Amniotic stem cell (primary cell): ENCODE measurements at regions not wholly inside any gene's neighbourhood (a gene's known extent, or its start where the extent isn't known, plus 50 kb on each side); places are given as distances from the start of the nearest gene placed in this dataset.

Experiments used
- DNase-seq: peaks from one replicate; lab custom pipeline; 2025; lab: John Stamatoyannopoulos, UW

GRCh38 chr9:73655831-73656230 lies 504.2 kb downstream of the ANXA1 start:
- DNase-seq, result no peak

- DNase-seq, result no peak
Measured at GRCh38 chr9:73665253-73665652, 513.6 kb downstream of the ANXA1 start.

- peak; percentile 1 for DNase-seq
Measured at GRCh38 chr9:73667749-73668148, 516.1 kb downstream of the ANXA1 start.

GRCh38 chr9:73680831-73681230 lies 529.2 kb downstream of the ANXA1 start:
- DNase-seq, result no peak

- no peak for DNase-seq
Measured at GRCh38 chr9:73682789-73683188, 531.1 kb downstream of the ANXA1 start.

DNA sequence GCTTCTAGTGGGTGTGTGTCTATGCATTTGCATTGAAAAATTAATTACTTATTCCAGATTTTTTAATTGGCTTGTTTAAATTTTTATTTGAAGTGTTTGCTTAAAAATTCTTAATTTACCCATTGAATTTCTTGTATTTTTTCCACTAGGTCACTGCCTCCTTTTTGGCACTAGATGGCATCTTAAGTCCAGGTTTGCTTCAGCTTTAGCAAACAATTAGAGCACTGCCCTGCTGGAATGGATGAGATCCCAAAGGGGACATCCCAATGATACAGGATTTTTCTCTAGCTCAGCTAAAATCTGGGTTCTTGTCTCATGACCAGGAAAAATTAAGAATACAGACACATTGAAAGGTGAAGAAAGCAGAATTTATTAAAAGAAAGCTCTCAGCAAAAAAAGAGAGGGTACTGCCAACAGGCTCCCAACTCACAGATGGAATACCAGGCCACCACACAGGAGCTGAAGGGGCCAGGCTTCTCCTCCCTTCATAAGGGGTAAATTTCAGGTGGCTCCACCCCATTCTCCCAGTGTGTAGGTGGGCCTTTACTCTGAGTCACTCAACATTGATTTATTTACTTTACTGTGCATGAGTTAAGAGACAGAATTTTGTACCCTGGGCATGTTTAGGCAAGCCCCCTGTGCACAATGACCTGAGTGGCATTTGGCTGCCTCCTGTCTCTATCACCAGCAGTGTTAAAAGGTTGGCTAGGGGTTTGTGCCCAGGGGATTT lies 532.4 kb downstream of the ANXA1 start:
- peak; percentile 54 for DNase-seq

GRCh38 chr9:73684601-73685000 lies 532.9 kb downstream of the ANXA1 start:
- DNase-seq, result no peak

GRCh38 chr9:73685786-73686185 lies 534.1 kb downstream of the ANXA1 start:
- DNase-seq, result no peak

- DNase-seq, result no peak
Measured at GRCh38 chr9:73689051-73689870, 537.6 kb downstream of the ANXA1 start.

DNA sequence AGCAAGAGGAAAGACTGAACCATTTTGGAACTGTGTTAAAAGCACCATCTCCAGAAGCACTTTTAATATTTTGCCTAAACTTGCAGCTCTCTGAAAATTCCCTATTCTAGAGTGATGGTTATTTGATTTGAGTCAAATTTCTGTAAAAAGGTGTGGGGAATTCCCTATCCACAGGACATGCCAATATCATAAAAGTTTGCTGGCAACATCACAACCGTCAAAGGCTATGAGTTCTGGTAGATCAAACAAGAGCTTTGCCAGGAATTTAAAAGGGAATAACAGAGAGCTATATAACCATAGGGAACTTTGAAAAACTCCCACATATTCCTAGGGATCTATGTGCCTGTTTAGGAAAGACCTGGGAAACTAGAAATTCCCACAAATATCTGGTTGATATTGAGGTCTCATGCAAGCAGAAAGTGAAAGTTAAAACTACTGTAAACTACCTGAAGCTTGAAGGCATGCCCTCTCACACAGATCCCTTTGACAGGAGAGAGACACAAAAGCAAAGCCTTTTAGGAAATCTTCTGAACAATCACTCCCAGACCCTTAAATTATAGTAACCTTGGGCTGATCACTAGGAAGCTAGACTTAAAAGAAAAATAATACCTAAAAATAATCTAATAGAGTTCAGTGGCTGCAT lies 549.9 kb downstream of the ANXA1 start:
- no peak for DNase-seq

DNA sequence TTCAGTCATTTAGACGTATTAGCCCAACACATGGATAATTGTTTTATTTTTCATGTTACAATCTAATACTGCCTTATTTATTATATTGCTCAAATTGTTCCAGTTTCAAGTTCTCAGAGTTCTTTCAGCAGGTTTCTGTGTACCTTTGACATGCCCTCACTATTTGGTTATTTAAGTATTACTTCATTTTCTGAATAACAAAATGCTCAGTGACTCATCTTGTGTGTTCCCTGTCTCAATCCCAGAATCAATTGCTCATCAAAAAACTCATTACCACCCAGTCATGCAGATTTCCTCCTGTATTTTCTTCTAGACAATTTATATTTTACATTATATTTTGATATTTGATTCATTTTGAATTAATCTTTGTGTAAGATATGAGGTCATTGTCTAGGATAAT lies 562.6 kb downstream of the ANXA1 start:
- DNase-seq, result no peak

GRCh38 chr9:73715591-73715990 lies 563.9 kb downstream of the ANXA1 start:
- no peak for DNase-seq

- DNase-seq, result no peak
Measured at GRCh38 chr9:73719660-73720059, 568.0 kb downstream of the ANXA1 start.

DNA sequence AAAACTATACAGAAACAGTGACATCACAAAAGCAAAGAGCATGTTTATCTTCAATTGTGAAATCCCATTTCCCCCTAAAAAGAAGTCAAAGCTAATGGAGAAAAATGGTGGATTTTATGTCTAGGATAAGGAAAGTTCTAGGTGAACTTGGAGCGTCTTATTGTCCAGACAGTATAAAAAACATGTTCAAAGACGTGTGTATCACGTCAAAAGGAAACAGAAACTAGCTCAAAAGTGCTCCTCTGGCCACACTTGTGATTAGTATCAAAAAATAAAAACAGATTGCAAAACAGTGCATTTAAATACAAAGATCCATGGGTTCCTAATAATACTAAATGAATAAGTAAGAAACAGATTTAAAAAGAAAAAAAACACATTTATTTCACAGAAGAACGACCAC lies 568.9 kb downstream of the ANXA1 start:
- no peak for DNase-seq

GRCh38 chr9:73736270-73736669 lies 584.6 kb downstream of the ANXA1 start:
- no peak for DNase-seq

GRCh38 chr9:73738741-73739530 lies 587.3 kb downstream of the ANXA1 start:
- DNase-seq, result no peak

GRCh38 chr9:73741316-73741715 lies 589.7 kb downstream of the ANXA1 start:
- no peak for DNase-seq

DNA sequence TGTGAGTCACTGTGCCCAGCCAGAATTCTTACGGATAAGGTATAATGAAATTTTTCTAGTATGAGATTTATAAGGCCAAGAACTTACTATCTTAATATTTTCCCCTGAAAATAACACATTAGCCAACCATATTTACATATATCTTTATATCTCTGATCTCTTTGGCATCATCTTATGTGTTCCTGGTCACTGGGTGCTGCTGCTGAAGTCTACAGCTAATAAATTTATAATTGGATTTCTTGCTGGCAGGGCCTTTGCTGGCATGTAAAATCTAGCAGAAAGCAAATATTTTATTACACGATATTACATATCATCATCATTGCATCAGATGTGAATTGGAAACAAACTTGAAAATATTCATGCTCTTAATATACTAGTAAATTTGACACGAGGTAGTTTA lies 590.7 kb downstream of the ANXA1 start:
- no peak for DNase-seq

- DNase-seq, result no peak
Measured at GRCh38 chr9:73743826-73744225, 592.2 kb downstream of the ANXA1 start.

DNA sequence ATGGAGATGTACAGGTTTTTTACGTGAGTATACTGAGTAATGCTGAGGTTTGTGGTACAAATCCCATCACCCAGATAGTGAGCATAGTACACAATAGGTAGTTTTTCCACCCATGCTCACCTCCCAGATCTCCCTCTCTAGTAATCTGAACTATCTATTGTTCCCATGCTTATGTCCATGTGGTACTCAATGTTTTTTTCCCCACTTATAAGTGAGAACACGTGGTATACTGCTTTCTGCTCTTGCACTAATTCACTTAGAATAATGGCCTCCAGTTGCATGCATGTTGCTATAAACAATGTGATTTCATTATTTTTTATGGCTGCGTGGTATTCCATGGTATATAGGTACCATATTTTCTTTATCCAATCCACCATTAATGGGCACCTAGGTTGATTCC lies 593.9 kb downstream of the ANXA1 start:
- DNase-seq, result no peak

DNA sequence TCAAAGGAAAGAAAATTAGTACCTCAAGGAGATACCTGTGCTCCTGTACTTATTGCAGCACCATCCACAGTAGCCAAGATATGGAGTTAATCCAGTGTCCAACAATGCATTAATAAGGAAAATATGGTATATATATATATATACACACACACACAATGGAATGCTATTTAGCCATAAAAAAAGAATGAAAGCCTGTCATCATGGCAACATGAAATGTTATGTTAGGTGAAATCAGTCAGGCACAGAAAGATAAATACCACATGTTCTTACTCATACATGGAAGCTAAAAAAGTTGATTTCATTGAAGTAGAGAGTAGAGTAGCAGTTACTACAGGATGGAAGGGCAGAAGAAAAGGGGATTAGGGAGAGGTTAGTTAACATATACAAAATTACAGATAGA lies 601.5 kb downstream of the ANXA1 start:
- DNase-seq, result no peak

- DNase-seq, result no peak
Measured at GRCh38 chr9:73761905-73762304, 610.2 kb downstream of the ANXA1 start.
